ENCODE measurements at regions not wholly inside any gene's neighbourhood (a gene's known extent, or its start where the extent isn't known, plus 50 kb on each side); places are given as distances from the start of the nearest gene placed in this dataset.

GRCh38 chr2:118498943-118499342 is 348.5 kb downstream of the EN1 start:
- H3K4me1 ChIP-seq (ENCODE audit: control insufficient read depth in 4 of 4, insufficient read depth in 4 of 4, low read length in 3 of 4) = no peaks in the 10 kb centered on the region
- H3K9me3 ChIP-seq (ENCODE audit: control insufficient read depth in 4 of 4, low read length in 3 of 4) = no peaks in the 10 kb centered on the region
- DNase-seq (ENCODE audit: low spot score) = no peak
- H3K4me3 ChIP-seq (ENCODE audit: low read depth in 1 of 3, low read length in 3 of 3) = no peak overlapping the region
- no peaks in the 10 kb centered on the region for H3K27me3 ChIP-seq (ENCODE audit: control insufficient read depth in 4 of 4, insufficient read depth in 4 of 4, low read length in 3 of 4)
- no peaks in the 10 kb centered on the region for H3K36me3 ChIP-seq (ENCODE audit: control insufficient read depth in 4 of 4, insufficient read depth in 3 of 4, low read depth in 1 of 4, low read length in 3 of 4)
- no peak overlapping the region for H3K9ac ChIP-seq (ENCODE audit: low read depth in 1 of 2, low read length in 2 of 2)
- no peak overlapping the region for H3K27ac ChIP-seq (ENCODE audit: low read depth in 1 of 2, low read length in 2 of 2)
- no peak for TF ChIP-seq MAX (IDR thresholded peaks at IDR 0.05)
- TF ChIP-seq YY1 (IDR thresholded peaks at IDR 0.05) = no peak
- TF ChIP-seq SP1 (IDR thresholded peaks at IDR 0.05) = no peak
- TF ChIP-seq CTCF (IDR thresholded peaks at IDR 0.05; ENCODE audit: low read depth, low read length, missing input control) = no peak
- no peak for TF ChIP-seq REST (IDR thresholded peaks at IDR 0.05)
- TF ChIP-seq FOXA2 (IDR thresholded peaks at IDR 0.05) = no peak
- no peak for TF ChIP-seq FOXA1 (IDR thresholded peaks at IDR 0.05)
- no peak for TF ChIP-seq ZBTB33 (IDR thresholded peaks at IDR 0.05)
- TF ChIP-seq ATF3 (IDR thresholded peaks at IDR 0.05) = no peak
- TF ChIP-seq RAD21 (IDR thresholded peaks at IDR 0.05) = no peak
- no peak for TF ChIP-seq NR2F2 (IDR thresholded peaks at IDR 0.05)
- TF ChIP-seq HNF4A (conservative IDR thresholded peaks at IDR 0.05) = no peak
- TF ChIP-seq TAF1 (conservative IDR thresholded peaks at IDR 0.05) = no peak
- no peak for TF ChIP-seq EGR1 (IDR thresholded peaks at IDR 0.05; ENCODE audit: low read depth in 2 of 2)
- no peak for TF ChIP-seq JUND (IDR thresholded peaks at IDR 0.05)
- TF ChIP-seq GABPA (IDR thresholded peaks at IDR 0.05 in 1 of 2, conservative IDR thresholded peaks at IDR 0.05 in 1 of 2) = no peak
- no peak for TF ChIP-seq RXRA (IDR thresholded peaks at IDR 0.05)
- no peak for TF ChIP-seq HNF4G (IDR thresholded peaks at IDR 0.05)

Measured in liver (tissue), 7 donors.